DOHH2 (cell line): ENCODE measurements at regions not wholly inside any gene's neighbourhood (a gene's known extent, or its start where the extent isn't known, plus 50 kb on each side); places are given as distances from the start of the nearest gene placed in this dataset.

Experiments used
- H3F3A ChIP-seq: fragments of 200-600 bp; sonication (generic), shearing (Covaris generic); 2 replicates; pipeline ENCODE4 v1.6.0; 2016; ENCODE audit warnings: antibody characterized with exemption, mild to moderate bottlenecking; ENCODE audit not compliant: control insufficient read depth, insufficient read depth
- H3K27ac ChIP-seq: fragments of 200-600 bp; sonication (generic); 2 replicates; pipeline ENCODE4 v1.5.1; 2014; ENCODE audit warnings: low read depth, mild to moderate bottlenecking, low read length, moderate library complexity
- H3K27me3 ChIP-seq: fragments of 200-600 bp; sonication (generic); 2 replicates; pipeline ENCODE4 v1.6.1; 2014; ENCODE audit warnings: mild to moderate bottlenecking, low read length, mixed read lengths; ENCODE audit not compliant: control insufficient read depth
- H3K36me3 ChIP-seq: fragments of 200-600 bp; sonication (generic); 2 replicates; pipeline ENCODE4 v1.6.1; 2014; ENCODE audit warnings: mild to moderate bottlenecking, low read length, moderate library complexity, mixed read lengths; ENCODE audit not compliant: control insufficient read depth
- H3K4me1 ChIP-seq: fragments of 200-600 bp; sonication (generic); 2 replicates; pipeline ENCODE4 v1.6.1; 2014; ENCODE audit warnings: mild to moderate bottlenecking, low read length, mixed read lengths; ENCODE audit not compliant: control insufficient read depth
- H3K4me2 ChIP-seq: fragments of 200-600 bp; sonication (generic); 2 replicates; pipeline ENCODE4 v1.6.0; 2014; ENCODE audit warnings: mild to moderate bottlenecking, low read length, moderate library complexity
- H3K4me3 ChIP-seq: fragments of 200-600 bp; sonication (generic); 2 replicates; pipeline ENCODE4 v1.5.1; 2014; ENCODE audit warnings: mild to moderate bottlenecking, low read length, mixed read lengths
- H3K79me2 ChIP-seq: fragments of 200-600 bp; sonication (generic); 2 replicates; pipeline ENCODE4 v1.6.1; 2014; ENCODE audit warnings: mild to moderate bottlenecking, low read length, mixed read lengths; ENCODE audit not compliant: control insufficient read depth
- H3K9me2 ChIP-seq: fragments of 200-600 bp; sonication (generic); replicated peaks from 2 replicates; pipeline ENCODE4 v1.6.1; 2014; ENCODE audit warnings: mild to moderate bottlenecking, low read length, mixed read lengths; ENCODE audit not compliant: control insufficient read depth
- H3K9me3 ChIP-seq: fragments of 200-600 bp; sonication (generic); 2 replicates; pipeline ENCODE4 v1.6.1; 2014; ENCODE audit warnings: antibody characterized with exemption, low read length, mixed read lengths; ENCODE audit not compliant: control insufficient read depth, insufficient read depth
- H4K20me1 ChIP-seq: fragments of 200-600 bp; sonication (generic); 2 replicates; pipeline ENCODE4 v1.6.0; 2014; ENCODE audit warnings: low read depth, mild to moderate bottlenecking, antibody characterized with exemption, low read length, moderate library complexity; ENCODE audit not compliant: control insufficient read depth, insufficient read depth
- CTCF ChIP-seq: fragments of 200-600 bp; sonication (generic); IDR thresholded peaks from one replicate; pipeline ENCODE4 v1.5.1; 2014; ENCODE audit warnings: antibody characterized with exemption, mild to moderate bottlenecking, low read depth, low read length; ENCODE audit not compliant: poor library complexity, severe bottlenecking
- EZH2phosphoT487 ChIP-seq: fragments of 200-600 bp; sonication (generic); IDR thresholded peaks from 2 replicates; pipeline ENCODE4 v1.6.1; 2017; ENCODE audit warnings: borderline replicate concordance, mild to moderate bottlenecking, antibody characterized with exemption, low read length, moderate library complexity, mixed read lengths

GRCh38 chr17:71980171-71980570 is 140.6 kb upstream of the SOX9 start:
- Histone ChIP-seq H3K4me3 (no peak overlapping the region), H3K27me3 (no peaks in the 10 kb centered on the region), H3K9me2 (no peaks in the 10 kb centered on the region), H3K79me2 (no peaks in the 10 kb centered on the region), H3K9me3 (no peaks in the 10 kb centered on the region), H3K4me1 (no peaks in the 10 kb centered on the region), H4K20me1 (no peaks in the 10 kb centered on the region), H3K36me3 (no peaks in the 10 kb centered on the region), H3F3A (no peaks in the 10 kb centered on the region), H3K27ac (no peak overlapping the region), H3K4me2 (no peak overlapping the region)
- no peak for TF ChIP-seq EZH2phosphoT487
- no peak for TF ChIP-seq CTCF

GRCh38 chr17:71983828-71984227 is 137.0 kb upstream of the SOX9 start:
- no peak overlapping the region for H3K27ac ChIP-seq
- H3K9me2 ChIP-seq: no peaks in the 10 kb centered on the region
- no peaks in the 10 kb centered on the region for H3K27me3 ChIP-seq
- no peaks in the 10 kb centered on the region for H3K79me2 ChIP-seq
- TF ChIP-seq CTCF: no peak
- no peak for TF ChIP-seq EZH2phosphoT487
- no peaks in the 10 kb centered on the region for H3K36me3 ChIP-seq
- no peak overlapping the region for H3K4me3 ChIP-seq
- no peak overlapping the region for H3K4me2 ChIP-seq
- no peaks in the 10 kb centered on the region for H3K9me3 ChIP-seq
- no peaks in the 10 kb centered on the region for H3F3A ChIP-seq
- H4K20me1 ChIP-seq: no peaks in the 10 kb centered on the region
- no peaks in the 10 kb centered on the region for H3K4me1 ChIP-seq

GRCh38 chr17:71985111-71986039 is 135.4 kb upstream of the SOX9 start:
- Histone ChIP-seq H3K9me2 (no peaks in the 10 kb centered on the region), H3K4me3 (no peak overlapping the region), H3K36me3 (no peaks in the 10 kb centered on the region), H3F3A (no peaks in the 10 kb centered on the region), H3K9me3 (no peaks in the 10 kb centered on the region), H3K27ac (no peak overlapping the region), H3K27me3 (no peaks in the 10 kb centered on the region), H3K79me2 (no peaks in the 10 kb centered on the region), H4K20me1 (no peaks in the 10 kb centered on the region), H3K4me1 (peaks cover 6% of the 10 kb centered on the region), H3K4me2 (no peak overlapping the region)
- TF ChIP-seq CTCF (no peak), EZH2phosphoT487 (no peak)
